CD14-positive monocyte (primary cell): ENCODE measurements at regions not wholly inside any gene's neighbourhood (a gene's known extent, or its start where the extent isn't known, plus 50 kb on each side); places are given as distances from the start of the nearest gene placed in this dataset.

ENCODE experiments used
- DNase-seq, 3 donors: peaks; one replicate each; pipeline ENCODE4 v3.0.0-alpha.2; 2011 to 2022
- H2AFZ ChIP-seq: 2 replicates; pipeline ENCODE4 v1.6.0; 2012; ENCODE audit warnings: mild to moderate bottlenecking, low read depth, low read length, inconsistent platforms; ENCODE audit not compliant: insufficient read depth, poor library complexity, severe bottlenecking
- H3K27ac ChIP-seq, 2 donors: 1 replicate in 1 of 2; 2 replicates in 1 of 2; pipeline ENCODE4 v1.5.1; 2012 to 2013; ENCODE audit warnings: low read length in 2 of 2, control low read depth in 1 of 2, inconsistent platforms in 1 of 2, low read depth in 1 of 2, mild to moderate bottlenecking in 1 of 2
- H3K27me3 ChIP-seq, 2 donors: one replicate each; pipeline versions ENCODE4 v1.6.0 to v1.6.1; 2011 to 2013; ENCODE audit warnings: low read length in 2 of 2; ENCODE audit not compliant: control insufficient read depth in 2 of 2, insufficient read depth in 2 of 2
- H3K36me3 ChIP-seq, 2 donors: replicated peaks in 1 of 2; 1 replicate in 1 of 2; 2 replicates in 1 of 2; pipeline versions ENCODE4 v1.5.1 to v1.6.1; 2012 to 2013; ENCODE audit warnings: low read length in 2 of 2, control low read depth in 1 of 2, inconsistent platforms in 1 of 2, mild to moderate bottlenecking in 1 of 2; ENCODE audit not compliant: insufficient read depth in 2 of 2, control insufficient read depth in 1 of 2
- H3K4me1 ChIP-seq, 2 donors: 1 replicate in 1 of 2; 2 replicates in 1 of 2; pipeline versions ENCODE4 v1.5.1 to v1.6.1; 2012 to 2013; ENCODE audit warnings: low read length in 2 of 2, control low read depth in 1 of 2, inconsistent platforms in 1 of 2, mild to moderate bottlenecking in 1 of 2, moderate library complexity in 1 of 2; ENCODE audit not compliant: insufficient read depth in 2 of 2, control insufficient read depth in 1 of 2
- H3K4me2 ChIP-seq: replicated peaks from 2 replicates; pipeline ENCODE3; 2012; ENCODE audit warnings: low read length, moderate library complexity, mild to moderate bottlenecking; ENCODE audit not compliant: poor library complexity, severe bottlenecking; ENCODE audit errors: extremely low read depth
- H3K4me3 ChIP-seq, 3 experiments: fragments of 200-600 bp in 1 of 3; sonication (generic) in 1 of 3; replicated peaks in 1 of 3; 1 replicate in 2 of 3; 2 replicates in 1 of 3; pipeline ENCODE4 v1.5.1; 2011 to 2013; ENCODE audit warnings: low read length in 3 of 3, mild to moderate bottlenecking in 3 of 3, control low read depth in 2 of 3, low read depth in 2 of 3, inconsistent platforms in 1 of 3, moderate library complexity in 1 of 3
- H3K79me2 ChIP-seq: 2 replicates; pipeline ENCODE4 v1.6.0; 2012; ENCODE audit warnings: mild to moderate bottlenecking, control low read depth, inconsistent platforms, low read length, moderate library complexity; ENCODE audit not compliant: insufficient read depth
- H3K9ac ChIP-seq: 2 replicates; pipeline ENCODE4 v1.6.0; 2017; ENCODE audit warnings: low read length, mild to moderate bottlenecking; ENCODE audit not compliant: insufficient read depth, poor library complexity, severe bottlenecking
- H3K9me3 ChIP-seq, 2 donors: replicated peaks in 1 of 2; 1 replicate in 1 of 2; 2 replicates in 1 of 2; pipeline versions ENCODE4 v1.5.1 to v1.6.1; 2012 to 2013; ENCODE audit warnings: low read length in 2 of 2, control low read depth in 1 of 2; ENCODE audit not compliant: control insufficient read depth in 1 of 2, insufficient read depth in 1 of 2
- H4K20me1 ChIP-seq: 2 replicates; pipeline ENCODE4 v1.6.0; 2012; ENCODE audit warnings: mild to moderate bottlenecking, low read length, control low read depth, moderate library complexity; ENCODE audit not compliant: insufficient read depth
- H3K27ac Mint-ChIP-seq, 7 donors: one replicate each; pipeline ENCODE4 v1.8.0; 2020; ENCODE audit warnings: mild to moderate bottlenecking in 7 of 7, mixed read lengths in 7 of 7, moderate library complexity in 6 of 7, inconsistent platforms in 2 of 7
- H3K27me3 Mint-ChIP-seq, 3 donors: one replicate each; pipeline ENCODE4 v1.8.0; 2021 to 2022; ENCODE audit warnings: low read depth in 3 of 3, mild to moderate bottlenecking in 3 of 3, mixed read lengths in 3 of 3, moderate library complexity in 3 of 3, inconsistent platforms in 1 of 3
- H3K36me3 Mint-ChIP-seq, 2 donors: one replicate each; pipeline ENCODE4 v1.8.0; 2020; ENCODE audit warnings: mixed read lengths in 2 of 2, inconsistent platforms in 1 of 2, mild to moderate bottlenecking in 1 of 2
- H3K4me1 Mint-ChIP-seq: one replicate; pipeline ENCODE4 v1.8.0; 2020; ENCODE audit warnings: mild to moderate bottlenecking, mixed read lengths
- H3K4me3 Mint-ChIP-seq, 2 donors: one replicate each; pipeline ENCODE4 v1.8.0; 2020; ENCODE audit warnings: mild to moderate bottlenecking in 2 of 2, mixed read lengths in 2 of 2, moderate library complexity in 1 of 2
- H3K9me3 Mint-ChIP-seq, 7 donors: one replicate each; pipeline ENCODE4 v1.8.0; 2020 to 2022; ENCODE audit warnings: mixed read lengths in 7 of 7, mild to moderate bottlenecking in 6 of 7, moderate library complexity in 6 of 7, inconsistent platforms in 2 of 7
- WGBS: methylation state at CpG from one replicate; pipeline ENCODE4 v1.1.5; 2013; ENCODE audit warnings: missing lambda C conversion rate; ENCODE audit not compliant: insufficient coverage; 5-methylcytosine and 5-hydroxymethylcytosine counted together
- intact Hi-C, 2 donors: fragments of 100-400 bp; cut with micrococcal nuclease; formaldehyde crosslinking; loops; one replicate each; pipeline versions ENCODE4 v1.15.0 to v1.15.1; 2023
- TF ChIP-seq, protein P1 (sequence below): fragments of 200-600 bp; IDR thresholded peaks from one replicate; pipeline ENCODE4 v1.8.0; 2022; ENCODE audit warnings: antibody characterized with exemption, mild to moderate bottlenecking

DNA sequence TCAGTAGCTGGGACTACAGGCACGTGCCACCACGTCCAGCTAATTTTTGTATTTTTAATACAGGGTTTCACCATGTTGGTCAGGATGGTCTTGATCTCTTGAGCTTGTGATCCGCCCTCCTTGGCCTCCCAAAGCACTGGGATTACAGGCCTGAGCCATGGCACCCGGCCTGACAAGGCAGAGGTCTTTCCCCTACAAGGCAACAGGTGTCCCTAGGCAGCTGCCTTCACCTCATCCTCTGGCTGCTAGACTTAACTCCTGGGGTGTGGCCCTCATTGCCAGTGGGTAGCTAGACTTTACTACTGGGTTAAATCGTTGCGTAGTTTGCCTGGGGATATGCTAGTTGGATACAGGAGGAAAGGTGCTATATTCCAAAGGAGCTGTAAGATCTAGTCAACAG, 81.4 kb downstream of the CHRD start:
- no peak overlapping the region for H3K4me2 ChIP-seq
- H3K36me3 ChIP-seq: no peaks in the 10 kb centered on the region
- H3K4me1 ChIP-seq: peaks cover 3 to 9% of the 10 kb centered on the region in 2 donors
- peaks cover 7% of the 10 kb centered on the region for H3K4me1 Mint-ChIP-seq
- H3K79me2 ChIP-seq: no peaks in the 10 kb centered on the region
- H3K9ac ChIP-seq: no peak overlapping the region
- H2AFZ ChIP-seq: no peak overlapping the region
- 93% methylated on average over 6 of the region's 6 CpGs for WGBS
- no peaks in the 10 kb centered on the region for H4K20me1 ChIP-seq
- no peaks in the 10 kb centered on the region for H3K9me3 ChIP-seq
- no peak overlapping the region for H3K4me3 ChIP-seq
- H3K27me3 Mint-ChIP-seq: peaks cover 0 to 12% (median 8%) of the 10 kb centered on the region in 3 donors
- H3K27me3 ChIP-seq: no peaks in the 10 kb centered on the region
- H3K36me3 Mint-ChIP-seq: peaks cover 0 to 4% of the 10 kb centered on the region in 2 donors
- DNase-seq: no peak
- H3K27ac ChIP-seq: no peak overlapping the region
- TF ChIP-seq, protein P1, sequence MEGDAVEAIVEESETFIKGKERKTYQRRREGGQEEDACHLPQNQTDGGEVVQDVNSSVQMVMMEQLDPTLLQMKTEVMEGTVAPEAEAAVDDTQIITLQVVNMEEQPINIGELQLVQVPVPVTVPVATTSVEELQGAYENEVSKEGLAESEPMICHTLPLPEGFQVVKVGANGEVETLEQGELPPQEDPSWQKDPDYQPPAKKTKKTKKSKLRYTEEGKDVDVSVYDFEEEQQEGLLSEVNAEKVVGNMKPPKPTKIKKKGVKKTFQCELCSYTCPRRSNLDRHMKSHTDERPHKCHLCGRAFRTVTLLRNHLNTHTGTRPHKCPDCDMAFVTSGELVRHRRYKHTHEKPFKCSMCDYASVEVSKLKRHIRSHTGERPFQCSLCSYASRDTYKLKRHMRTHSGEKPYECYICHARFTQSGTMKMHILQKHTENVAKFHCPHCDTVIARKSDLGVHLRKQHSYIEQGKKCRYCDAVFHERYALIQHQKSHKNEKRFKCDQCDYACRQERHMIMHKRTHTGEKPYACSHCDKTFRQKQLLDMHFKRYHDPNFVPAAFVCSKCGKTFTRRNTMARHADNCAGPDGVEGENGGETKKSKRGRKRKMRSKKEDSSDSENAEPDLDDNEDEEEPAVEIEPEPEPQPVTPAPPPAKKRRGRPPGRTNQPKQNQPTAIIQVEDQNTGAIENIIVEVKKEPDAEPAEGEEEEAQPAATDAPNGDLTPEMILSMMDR: no peak
- no peak overlapping the region for H3K27ac Mint-ChIP-seq
- peaks cover 0 to 13% (median 4%) of the 10 kb centered on the region in 7 donors for H3K9me3 Mint-ChIP-seq
- intact Hi-C loops: no loop called here
- H3K4me3 Mint-ChIP-seq: no peak overlapping the region

GRCh38 chr3:184465883-184466412, 86.1 kb downstream of the CHRD start:
- peak overlapping the region; percentile 64 for H3K4me2 ChIP-seq
- H4K20me1 ChIP-seq: no peaks in the 10 kb centered on the region
- H3K27me3 ChIP-seq: no peaks in the 10 kb centered on the region
- peak overlapping the region; percentile 48 for H2AFZ ChIP-seq
- Mint-ChIP-seq H3K36me3 (peaks cover 0 to 4% of the 10 kb centered on the region in 2 donors), H3K9me3 (no peaks in the 10 kb centered on the region), H3K4me3 (peak overlapping the region in 1 of 2 donors; percentile 83), H3K27me3 (peaks cover 0 to 12% (median 3%) of the 10 kb centered on the region in 3 donors), H3K27ac (no peak overlapping the region), H3K4me1 (peaks cover 27% of the 10 kb centered on the region)
- no peaks in the 10 kb centered on the region for H3K36me3 ChIP-seq
- H3K4me3 ChIP-seq: no peak overlapping the region
- no peak overlapping the region for H3K27ac ChIP-seq
- H3K9ac ChIP-seq: no peak overlapping the region
- no peak for DNase-seq
- no peaks in the 10 kb centered on the region for H3K79me2 ChIP-seq
- no peaks in the 10 kb centered on the region for H3K9me3 ChIP-seq
- 94% methylated on average over 3 of the region's 5 CpGs for WGBS
- intact Hi-C loops: loop anchor here (5.0 kb wide), 2 partner anchors 41 to 46 kb away; no protein-coding TSS in a partner anchor
- TF ChIP-seq, protein P1: no peak
- H3K4me1 ChIP-seq: peaks cover 22 to 24% of the 10 kb centered on the region in 2 donors
